22Rv1 (cell line): ENCODE measurements at regions not wholly inside any gene's neighbourhood (a gene's known extent, or its start where the extent isn't known, plus 50 kb on each side); places are given as distances from the start of the nearest gene placed in this dataset.

Experiments used
- H3K27ac ChIP-seq: fragments of 450-650 bp; 2 replicates; pipeline ENCODE4 v1.5.1; 2017
- CTCF ChIP-seq: fragments of 450-650 bp; IDR thresholded peaks from 2 replicates; pipeline ENCODE4 v1.5.1; 2017; ENCODE audit warnings: mild to moderate bottlenecking
- ZFX ChIP-seq: fragments of 450-650 bp; IDR thresholded peaks from 2 replicates; pipeline ENCODE4 v1.6.1; 2017; ENCODE audit warnings: antibody characterized with exemption, borderline replicate concordance

- no peak overlapping the region for H3K27ac ChIP-seq
- TF ChIP-seq CTCF (no peak), ZFX (no peak)
Measured at GRCh38 chr3:137519602-137520001, 244.5 kb upstream of the SOX14 start.

DNA sequence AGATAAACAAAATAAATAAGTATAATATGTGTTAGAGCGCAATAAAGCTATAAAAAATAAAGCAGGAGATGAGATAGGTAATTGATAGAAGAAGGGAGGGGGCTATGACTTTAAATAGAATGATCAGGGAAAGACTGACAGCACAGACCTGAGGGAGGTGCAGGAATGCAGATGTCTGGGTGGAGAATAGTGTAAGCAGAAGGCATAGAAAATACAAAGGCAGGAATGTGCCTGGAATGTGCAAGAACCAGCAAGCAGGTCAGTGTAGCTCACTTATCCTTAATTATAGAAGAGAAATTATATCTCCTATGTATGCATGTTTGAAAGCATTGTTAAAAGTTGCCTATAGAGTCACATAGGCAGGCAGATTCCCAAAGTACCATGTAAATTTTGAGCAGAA, 239.4 kb upstream of the SOX14 start:
- TF ChIP-seq ZFX (no peak), CTCF (no peak)
- H3K27ac ChIP-seq = no peak overlapping the region

DNA sequence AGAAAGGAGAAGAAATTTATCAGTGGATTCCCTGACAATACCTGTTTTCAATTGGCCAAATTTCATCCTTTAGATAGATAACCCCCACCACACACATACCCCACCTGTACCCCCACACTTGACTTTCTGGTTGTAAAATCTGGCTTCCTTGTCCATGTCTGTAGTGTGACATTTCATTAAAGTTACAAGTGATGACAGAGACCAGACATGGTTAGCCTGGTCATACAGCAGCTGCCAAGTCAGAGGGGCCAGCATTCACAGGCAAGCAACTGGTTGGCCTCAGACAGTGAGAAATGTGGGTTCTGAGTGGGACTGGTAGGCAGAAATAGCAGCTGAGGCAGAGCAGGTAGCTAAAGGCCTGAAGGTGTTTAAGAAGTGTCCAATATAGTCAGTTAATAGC, 238.6 kb upstream of the SOX14 start:
- TF ChIP-seq ZFX = no peak
- TF ChIP-seq CTCF = no peak
- no peak overlapping the region for H3K27ac ChIP-seq

- TF ChIP-seq CTCF = no peak
- no peak for TF ChIP-seq ZFX
- H3K27ac ChIP-seq = no peak overlapping the region
Measured at GRCh38 chr3:137542049-137542448, 222.1 kb upstream of the SOX14 start.

GRCh38 chr3:137554242-137554641, 209.9 kb upstream of the SOX14 start:
- no peak for TF ChIP-seq CTCF
- TF ChIP-seq ZFX = no peak
- no peak overlapping the region for H3K27ac ChIP-seq

GRCh38 chr3:137568880-137569279, 195.2 kb upstream of the SOX14 start:
- TF ChIP-seq CTCF (no peak), ZFX (no peak)
- no peak overlapping the region for H3K27ac ChIP-seq

GRCh38 chr3:137572931-137573330, 191.2 kb upstream of the SOX14 start:
- TF ChIP-seq ZFX (no peak), CTCF (no peak)
- H3K27ac ChIP-seq = no peak overlapping the region
